ENCODE measurements at regions not wholly inside any gene's neighbourhood (a gene's known extent, or its start where the extent isn't known, plus 50 kb on each side); places are given as distances from the start of the nearest gene placed in this dataset.

DNA sequence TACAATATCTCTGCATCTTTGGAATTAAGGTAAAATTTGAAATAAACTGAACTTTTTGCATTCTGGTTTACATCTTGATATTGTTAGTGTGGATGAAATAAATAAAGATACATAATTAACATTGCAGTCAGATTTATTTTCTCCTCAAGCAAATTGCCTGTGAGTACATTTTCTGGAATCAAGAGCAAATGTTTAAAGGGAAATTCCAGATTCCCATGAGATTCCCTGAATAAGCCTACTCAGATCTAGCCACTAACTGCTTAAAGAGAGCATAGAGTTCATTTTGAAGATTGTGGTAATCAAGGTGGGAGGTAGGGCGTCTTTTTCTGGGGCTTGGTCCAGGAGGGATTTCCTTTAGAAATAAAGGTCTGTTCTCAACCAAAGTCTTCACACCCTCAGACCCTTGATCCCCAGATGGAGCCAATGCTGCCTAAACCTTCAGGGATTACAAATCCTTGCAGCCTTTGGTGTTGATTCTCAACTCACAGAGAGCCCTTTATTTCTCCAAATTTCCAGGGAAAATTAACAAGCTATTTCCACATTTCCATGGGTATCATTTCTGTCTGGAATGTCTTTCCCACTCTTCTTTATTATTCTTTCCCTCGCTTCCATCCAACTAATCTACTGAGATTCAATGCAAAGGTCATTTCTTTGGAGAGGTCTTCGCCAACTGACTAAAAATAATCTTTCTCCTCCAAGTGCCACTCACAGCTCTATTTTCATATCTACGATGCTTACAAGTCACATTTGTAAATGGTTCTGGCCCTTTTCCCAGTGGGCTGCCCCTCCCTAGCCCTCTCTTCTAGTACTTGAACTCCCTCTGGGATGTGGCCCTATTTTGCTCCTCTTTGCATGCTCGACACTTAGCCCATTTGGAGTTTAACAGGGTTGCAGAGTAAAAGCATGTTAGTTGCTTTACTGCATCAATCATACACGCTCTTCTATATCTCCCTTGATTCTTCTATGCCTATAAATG lies 79.8 kb upstream of the SPATS2L start:
- no peak for TF ChIP-seq POLR2A (IDR thresholded peaks at IDR 0.05)
- TF ChIP-seq, protein P1, sequence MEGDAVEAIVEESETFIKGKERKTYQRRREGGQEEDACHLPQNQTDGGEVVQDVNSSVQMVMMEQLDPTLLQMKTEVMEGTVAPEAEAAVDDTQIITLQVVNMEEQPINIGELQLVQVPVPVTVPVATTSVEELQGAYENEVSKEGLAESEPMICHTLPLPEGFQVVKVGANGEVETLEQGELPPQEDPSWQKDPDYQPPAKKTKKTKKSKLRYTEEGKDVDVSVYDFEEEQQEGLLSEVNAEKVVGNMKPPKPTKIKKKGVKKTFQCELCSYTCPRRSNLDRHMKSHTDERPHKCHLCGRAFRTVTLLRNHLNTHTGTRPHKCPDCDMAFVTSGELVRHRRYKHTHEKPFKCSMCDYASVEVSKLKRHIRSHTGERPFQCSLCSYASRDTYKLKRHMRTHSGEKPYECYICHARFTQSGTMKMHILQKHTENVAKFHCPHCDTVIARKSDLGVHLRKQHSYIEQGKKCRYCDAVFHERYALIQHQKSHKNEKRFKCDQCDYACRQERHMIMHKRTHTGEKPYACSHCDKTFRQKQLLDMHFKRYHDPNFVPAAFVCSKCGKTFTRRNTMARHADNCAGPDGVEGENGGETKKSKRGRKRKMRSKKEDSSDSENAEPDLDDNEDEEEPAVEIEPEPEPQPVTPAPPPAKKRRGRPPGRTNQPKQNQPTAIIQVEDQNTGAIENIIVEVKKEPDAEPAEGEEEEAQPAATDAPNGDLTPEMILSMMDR (IDR thresholded peaks at IDR 0.05) = no peak
- no peak for TF ChIP-seq EP300 (IDR thresholded peaks at IDR 0.05)

Data from tibial nerve (tissue), 4 donors.